ENCODE measurements at regions not wholly inside any gene's neighbourhood (a gene's known extent, or its start where the extent isn't known, plus 50 kb on each side); places are given as distances from the start of the nearest gene placed in this dataset.

- no peak for TF ChIP-seq ZNF157 (tag by site-specific recombination; IDR thresholded peaks at IDR 0.05)
- no peak for TF ChIP-seq CTCF (tag by site-specific recombination; IDR thresholded peaks at IDR 0.05)
- no peak for TF ChIP-seq ZBTB7A (tag by site-specific recombination; IDR thresholded peaks at IDR 0.05; ENCODE audit: low read depth)
- no peak for TF ChIP-seq ATF2 (tag by site-specific recombination; IDR thresholded peaks at IDR 0.05; ENCODE audit: low read depth)
- no peak for TF ChIP-seq ZNF133 (tag by site-specific recombination; IDR thresholded peaks at IDR 0.05)
Observed at GRCh38 chr9:82424599-82425120, 436.1 kb downstream of the SPATA31D1 start.
